GM19043 (cell line): ENCODE measurements at regions not wholly inside any gene's neighbourhood (a gene's known extent, or its start where the extent isn't known, plus 50 kb on each side); places are given as distances from the start of the nearest gene placed in this dataset.

ENCODE experiments used
- ATAC-seq: cut with Tn5 transposase; IDR thresholded peaks from one replicate; pipeline ENCODE4 v1.9.1; 2021; ENCODE audit warnings: low read depth; ENCODE audit not compliant: unreplicated experiment

GRCh38 chr2:51667679-51668078, 635.7 kb upstream of the NRXN1 start:
- no peak for ATAC-seq

- no peak for ATAC-seq
Measured at GRCh38 chr2:51662187-51662586, 630.3 kb upstream of the NRXN1 start.

- no peak for ATAC-seq
Measured at GRCh38 chr2:51657849-51658248, 625.9 kb upstream of the NRXN1 start.

DNA sequence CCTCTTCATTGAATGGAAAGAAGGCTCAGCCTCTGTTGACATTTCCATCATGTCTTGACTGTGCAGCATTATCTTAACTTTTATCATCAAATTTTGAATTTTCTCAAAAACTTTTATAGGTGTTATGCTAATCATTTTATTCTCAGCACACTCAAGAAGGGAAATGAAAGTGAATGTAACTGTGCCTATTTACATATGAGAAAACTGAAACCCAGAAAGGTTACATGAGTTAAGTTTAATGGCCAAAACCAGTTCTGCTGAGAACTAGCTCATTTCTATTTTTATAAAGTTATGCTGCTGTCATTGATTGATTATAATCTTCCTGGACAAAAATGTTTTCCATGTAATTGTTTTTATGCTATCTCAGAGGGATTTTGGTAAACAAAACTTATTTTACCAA, 618.8 kb upstream of the NRXN1 start:
- ATAC-seq, result peak; percentile 74

DNA sequence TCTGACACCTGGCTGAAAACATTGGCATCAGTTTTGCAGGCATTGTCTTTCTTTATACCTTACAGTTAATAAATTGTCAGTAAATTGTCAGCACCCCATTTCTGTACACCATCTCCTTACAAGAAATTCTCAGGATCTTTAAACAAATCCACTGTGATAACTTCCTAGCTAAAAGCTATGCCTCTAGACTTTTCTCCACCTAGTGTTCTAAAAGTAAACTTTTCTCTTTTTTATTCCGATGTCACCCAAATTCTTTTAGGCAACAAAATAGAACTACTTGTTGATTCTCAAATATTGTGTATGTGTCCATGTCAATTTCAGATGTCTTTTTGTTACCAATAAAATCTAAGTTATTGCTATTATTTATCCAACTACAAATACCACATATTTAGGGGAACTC, 617.4 kb upstream of the NRXN1 start:
- no peak for ATAC-seq

DNA sequence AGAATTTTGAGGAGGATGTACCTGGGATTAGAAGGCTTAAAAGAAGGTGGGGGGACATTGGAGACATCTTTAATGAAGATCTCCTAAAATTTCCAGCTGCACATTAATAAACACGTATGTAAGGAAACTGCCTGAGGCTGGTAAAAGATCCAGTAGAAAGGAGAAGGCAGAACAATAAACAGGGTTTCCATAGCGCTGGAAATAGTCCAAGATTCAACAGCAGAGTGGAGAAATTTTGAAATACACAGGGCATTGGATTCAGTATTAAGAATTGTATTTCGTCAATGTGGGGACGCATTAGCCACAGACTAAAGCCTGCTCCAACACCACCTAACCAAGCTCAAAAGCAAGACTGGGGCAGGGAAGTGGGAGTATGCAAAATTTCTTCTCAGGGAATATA, 606.9 kb upstream of the NRXN1 start:
- no peak for ATAC-seq

DNA sequence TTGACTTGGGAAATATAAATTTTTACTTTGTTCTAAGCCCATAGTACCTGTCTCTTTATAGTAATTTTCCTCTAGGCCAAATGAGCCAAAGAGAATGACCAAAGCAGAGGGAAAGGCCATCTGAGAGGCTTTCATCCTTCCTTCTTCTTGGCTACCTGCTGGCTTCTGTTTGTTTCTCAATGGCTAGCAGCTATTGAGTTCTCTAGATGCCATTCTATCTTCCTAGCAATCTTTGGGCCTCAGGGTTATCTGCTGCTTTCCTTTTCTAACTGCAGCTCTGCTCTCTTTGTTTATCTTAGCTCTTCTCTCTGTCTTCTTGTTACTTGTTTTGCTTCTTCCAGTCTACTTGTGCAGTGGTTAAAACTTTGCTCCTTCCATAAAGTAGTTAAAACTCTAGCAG, 601.1 kb upstream of the NRXN1 start:
- ATAC-seq, result no peak

- ATAC-seq, result no peak
Measured at GRCh38 chr2:51629406-51629805, 597.5 kb upstream of the NRXN1 start.

DNA sequence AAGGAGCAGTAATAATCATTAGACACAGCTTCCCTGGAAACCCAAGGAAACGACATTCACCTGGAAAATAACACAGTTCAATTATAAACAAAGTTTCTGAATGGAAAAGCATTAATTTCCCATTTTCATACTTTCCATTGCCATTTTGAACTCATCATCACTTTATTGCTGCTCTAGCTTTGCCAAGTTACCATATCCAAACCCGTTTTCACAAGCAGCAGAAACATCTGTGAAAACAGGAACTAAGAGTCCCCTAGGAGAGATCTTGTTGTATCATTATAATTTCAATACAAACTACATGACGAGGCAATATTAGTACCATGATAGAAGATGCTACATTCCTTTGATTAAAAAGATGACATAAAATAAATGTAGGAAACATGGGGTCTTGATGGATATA, 597.0 kb upstream of the NRXN1 start:
- no peak for ATAC-seq

DNA sequence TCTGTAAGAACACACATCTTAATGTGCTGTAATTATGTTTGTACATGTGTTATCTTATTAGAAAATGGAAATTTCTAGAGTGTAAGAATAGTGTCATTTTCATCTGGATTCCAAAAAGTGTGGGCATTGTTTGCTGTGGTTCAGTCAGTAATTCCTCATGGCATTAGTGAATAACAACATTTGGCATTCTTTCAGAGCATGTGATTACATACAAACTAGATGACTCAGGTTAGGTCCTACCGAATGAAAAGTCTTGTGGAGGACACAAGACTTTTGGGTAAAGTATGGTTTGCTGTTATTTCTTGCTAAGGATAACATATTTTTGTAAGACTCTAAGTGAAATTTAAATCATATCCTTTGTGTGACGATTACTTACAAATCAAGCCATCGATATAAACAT, 593.1 kb upstream of the NRXN1 start:
- no peak for ATAC-seq

DNA sequence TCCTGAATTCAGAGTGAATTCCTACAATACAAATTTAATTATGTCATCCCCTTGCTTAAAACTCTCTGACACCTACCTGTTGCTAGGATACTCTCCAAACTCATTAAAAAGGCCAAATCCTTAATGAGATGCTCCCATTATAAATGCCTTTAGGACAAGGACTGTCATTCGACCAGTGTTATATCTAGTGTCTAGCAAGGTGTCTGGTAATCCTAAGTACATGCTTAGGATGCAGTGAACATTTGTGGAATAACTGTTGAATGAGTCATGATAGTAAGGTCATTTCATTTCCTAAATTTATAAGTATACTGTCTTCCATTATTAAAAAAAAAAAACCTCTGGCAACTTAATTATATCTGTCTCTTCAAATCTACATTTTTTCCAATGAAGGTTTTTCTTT, 588.9 kb upstream of the NRXN1 start:
- no peak for ATAC-seq

DNA sequence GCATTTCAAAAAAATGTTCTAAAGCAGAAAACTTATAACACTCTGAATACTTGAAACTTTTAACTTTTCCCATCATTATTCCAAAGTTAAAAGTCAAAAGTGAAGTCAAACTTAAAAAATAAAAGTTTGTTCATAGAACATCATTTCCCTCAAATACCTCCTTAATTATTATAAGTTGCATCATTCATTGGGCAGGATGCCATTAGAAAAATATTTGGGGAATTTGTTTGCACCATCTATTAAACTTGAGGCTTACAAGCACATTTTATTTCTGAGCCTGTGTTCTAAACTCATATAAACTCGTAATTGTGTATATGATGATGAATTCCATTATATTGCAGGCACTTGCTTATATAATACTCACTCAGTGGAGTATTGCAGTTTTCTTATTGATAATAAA, 588.0 kb upstream of the NRXN1 start:
- ATAC-seq, result no peak

- no peak for ATAC-seq
Measured at GRCh38 chr2:51612387-51612786, 580.5 kb upstream of the NRXN1 start.

- ATAC-seq, result no peak
Measured at GRCh38 chr2:51601706-51602105, 569.8 kb upstream of the NRXN1 start.

DNA sequence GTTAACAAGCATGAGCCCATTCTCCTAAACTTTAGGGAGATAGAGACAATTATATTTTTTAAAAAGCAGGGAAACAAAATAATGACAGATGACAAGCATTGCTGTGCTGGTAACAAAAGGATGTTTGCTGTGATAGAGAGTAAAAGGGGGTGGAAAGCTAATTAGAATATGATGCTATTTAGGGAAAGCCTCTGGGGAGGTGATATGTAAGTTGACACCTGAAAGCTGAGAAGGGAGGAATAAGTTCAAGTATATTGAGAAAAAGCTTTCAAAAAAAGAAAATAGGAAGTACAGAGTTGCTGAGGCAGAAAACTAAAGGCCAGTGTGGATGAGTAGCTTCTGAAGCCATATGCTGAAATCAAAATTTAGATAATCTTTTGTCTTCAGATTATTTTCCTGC, 565.2 kb upstream of the NRXN1 start:
- ATAC-seq, result no peak

GRCh38 chr2:51595836-51596235, 563.9 kb upstream of the NRXN1 start:
- ATAC-seq, result no peak

DNA sequence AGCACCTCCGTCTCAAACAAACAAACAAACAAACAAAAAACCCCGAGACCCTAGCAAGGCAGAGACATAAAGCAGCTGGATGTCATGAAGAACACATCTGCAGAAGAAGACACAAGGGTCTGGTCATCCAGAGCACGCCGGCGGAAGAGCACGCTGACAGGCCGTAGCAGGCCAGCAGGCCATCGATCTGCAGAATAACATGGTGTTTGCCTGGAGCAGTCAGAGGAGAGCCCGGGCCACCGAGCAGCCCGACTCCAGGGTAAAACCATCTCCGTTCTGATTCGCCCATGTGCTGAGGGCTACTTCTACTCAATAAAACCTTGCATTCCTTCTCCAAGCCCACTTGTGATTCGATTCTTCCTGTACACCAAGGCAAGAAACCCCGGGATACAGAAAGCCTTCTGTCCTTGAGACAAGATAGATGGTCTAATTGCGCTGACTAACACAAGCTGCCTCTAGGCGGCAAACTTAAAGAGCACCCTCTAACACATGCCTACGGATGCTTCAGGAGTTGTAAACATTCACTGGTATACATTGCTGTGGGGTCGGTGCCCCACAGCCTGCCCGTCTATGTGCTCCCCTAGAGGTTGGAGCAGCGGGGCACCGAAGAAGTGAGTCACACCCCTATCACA, 549.8 kb upstream of the NRXN1 start:
- ATAC-seq, result no peak

GRCh38 chr2:51579412-51579811, 547.5 kb upstream of the NRXN1 start:
- no peak for ATAC-seq

DNA sequence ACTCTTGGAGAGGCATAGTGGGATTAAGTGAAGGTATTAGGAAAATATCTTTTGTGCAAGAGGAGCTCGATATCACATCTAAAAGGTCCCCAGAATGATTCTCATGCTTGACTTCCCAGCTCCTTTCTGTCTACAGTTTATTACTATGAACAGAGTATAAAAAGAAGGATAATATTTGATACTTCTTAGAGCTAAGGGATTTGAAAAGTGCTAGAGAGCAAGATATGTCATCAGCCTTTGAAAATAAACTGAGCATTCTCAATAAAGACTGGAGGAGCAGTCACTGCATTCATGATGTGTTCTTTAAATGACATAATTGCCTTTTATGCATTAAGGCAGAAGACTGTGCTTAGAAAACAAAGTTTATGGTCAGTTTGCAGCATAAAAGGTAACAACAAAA, 543.2 kb upstream of the NRXN1 start:
- ATAC-seq, result no peak

DNA sequence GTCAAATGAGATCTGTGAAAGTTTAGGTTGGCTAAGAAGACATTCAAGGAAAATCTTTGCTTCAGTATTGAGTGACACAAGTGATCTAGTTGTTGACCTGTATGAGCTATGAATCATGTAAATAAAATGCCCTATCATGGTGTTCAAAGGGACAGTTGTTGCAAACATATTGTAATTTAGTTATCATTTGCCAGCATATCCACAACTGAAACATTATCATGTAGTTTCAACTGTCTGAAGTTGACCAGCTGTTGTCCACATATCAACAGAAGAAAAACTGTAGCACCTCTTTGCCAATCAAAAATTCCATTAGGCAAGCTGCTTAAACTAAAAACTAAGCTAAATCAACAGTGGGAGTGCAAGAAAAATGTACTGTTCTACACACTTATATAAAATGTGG, 527.1 kb upstream of the NRXN1 start:
- no peak for ATAC-seq

GRCh38 chr2:51553476-51553875, 521.5 kb upstream of the NRXN1 start:
- ATAC-seq, result no peak

GRCh38 chr2:51535763-51536162, 503.8 kb upstream of the NRXN1 start:
- no peak for ATAC-seq

- no peak for ATAC-seq
Measured at GRCh38 chr2:51534166-51534565, 502.2 kb upstream of the NRXN1 start.
